ENCODE measurements at regions not wholly inside any gene's neighbourhood (a gene's known extent, or its start where the extent isn't known, plus 50 kb on each side); places are given as distances from the start of the nearest gene placed in this dataset.

GRCh38 chr5:162762119-162762518 is 675.3 kb upstream of the CCNG1 start:
- Histone ChIP-seq H3K4me1 (ENCODE audit: control insufficient read depth in 2 of 2, insufficient read depth in 2 of 2, low read length in 2 of 2) (no peaks in the 10 kb centered on the region), H3K9me3 (ENCODE audit: control extremely low read depth in 1 of 3, control insufficient read depth in 2 of 3, insufficient read depth in 1 of 3, low read length in 2 of 3) (peaks cover 0 to 4% (median 2%) of the 10 kb centered on the region in 3 donors), H3K27ac (ENCODE audit: low read length in 2 of 2) (no peak overlapping the region), H4K20me1 (ENCODE audit: control insufficient read depth, insufficient read depth, low read length, poor library complexity, severe bottlenecking) (no peaks in the 10 kb centered on the region), H2AFZ (ENCODE audit: insufficient read depth, low read depth, low read length, poor library complexity, severe bottlenecking) (no peak overlapping the region), H3K9ac (ENCODE audit: low read length) (no peak overlapping the region), H3K4me2 (replicated peaks; ENCODE audit: low read depth, low read length, poor library complexity, severe bottlenecking) (no peak overlapping the region), H3K27me3 (replicated peaks in 1 of 4; ENCODE audit: control extremely low read depth in 1 of 4, control insufficient read depth in 3 of 4, insufficient read depth in 4 of 4, low read length in 3 of 4) (no peaks in the 10 kb centered on the region), H3K36me3 (replicated peaks in 1 of 2; ENCODE audit: control extremely low read depth in 1 of 2, control insufficient read depth in 1 of 2, extremely low read depth in 1 of 2, insufficient read depth in 2 of 2, low read length in 1 of 2) (no peaks in the 10 kb centered on the region), H3K4me3 (ENCODE audit: control extremely low read depth in 1 of 5, extremely low read depth in 1 of 5, insufficient read depth in 1 of 5, low read depth in 2 of 5, low read length in 4 of 5) (no peak overlapping the region), H3K79me2 (ENCODE audit: control insufficient read depth, insufficient read depth, low read length) (no peaks in the 10 kb centered on the region)
- CTCF ChIA-PET, result no interaction called here
- H3K4me1 Mint-ChIP-seq, result no peaks in the 10 kb centered on the region
- 87% methylated on average over 3 of the region's 5 CpGs for WGBS (ENCODE audit: insufficient coverage)
- DNase-seq, result no peak
- intact Hi-C loops (cut with micrococcal nuclease), result no loop called here
- H3K27me3 Mint-ChIP-seq, result no peaks in the 10 kb centered on the region
- TF ChIP-seq EZH2 (IDR thresholded peaks at IDR 0.05; ENCODE audit: borderline replicate concordance, insufficient read depth, low read depth, low read length, poor library complexity, severe bottlenecking), result no peak
- no peak for TF ChIP-seq CTCF (IDR thresholded peaks at IDR 0.05)
- POLR2A ChIA-PET, result no interaction called here
- ATAC-seq (ENCODE audit: low read depth), result no peak
- no peak overlapping the region for H3K4me3 Mint-ChIP-seq
- no peak overlapping the region for H3K27ac Mint-ChIP-seq
- no peaks in the 10 kb centered on the region for H3K9me3 Mint-ChIP-seq (ENCODE audit: insufficient read depth)

- no peaks in the 10 kb centered on the region for H3K79me2 ChIP-seq (ENCODE audit: control insufficient read depth, insufficient read depth, low read length)
- Mint-ChIP-seq H3K27me3 (no peaks in the 10 kb centered on the region), H3K4me1 (no peaks in the 10 kb centered on the region), H3K27ac (no peak overlapping the region), H3K4me3 (no peak overlapping the region), H3K9me3 (ENCODE audit: insufficient read depth) (peaks cover 3% of the 10 kb centered on the region)
- no peaks in the 10 kb centered on the region for H4K20me1 ChIP-seq (ENCODE audit: control insufficient read depth, insufficient read depth, low read length, poor library complexity, severe bottlenecking)
- ATAC-seq (ENCODE audit: low read depth) (no peak), DNase-seq (no peak)
- no peak for TF ChIP-seq EZH2 (IDR thresholded peaks at IDR 0.05; ENCODE audit: borderline replicate concordance, insufficient read depth, low read depth, low read length, poor library complexity, severe bottlenecking)
- TF ChIP-seq CTCF (IDR thresholded peaks at IDR 0.05), result no peak
- no peaks in the 10 kb centered on the region for H3K4me1 ChIP-seq (ENCODE audit: control insufficient read depth in 2 of 2, insufficient read depth in 2 of 2, low read length in 2 of 2)
- no peak overlapping the region for H3K9ac ChIP-seq (ENCODE audit: low read length)
- WGBS (ENCODE audit: insufficient coverage), result no CpG with 5 or more reads among the region's 4 CpGs
- CTCF ChIA-PET, result no interaction called here
- intact Hi-C loops (cut with micrococcal nuclease), result no loop called here
- peaks cover 0 to 4% (median 3%) of the 10 kb centered on the region in 3 donors for H3K9me3 ChIP-seq (ENCODE audit: control extremely low read depth in 1 of 3, control insufficient read depth in 2 of 3, insufficient read depth in 1 of 3, low read length in 2 of 3)
- H3K27ac ChIP-seq (ENCODE audit: low read length in 2 of 2), result no peak overlapping the region
- H3K27me3 ChIP-seq (replicated peaks in 1 of 4; ENCODE audit: control extremely low read depth in 1 of 4, control insufficient read depth in 3 of 4, insufficient read depth in 4 of 4, low read length in 3 of 4), result no peaks in the 10 kb centered on the region
- no peak overlapping the region for H2AFZ ChIP-seq (ENCODE audit: insufficient read depth, low read depth, low read length, poor library complexity, severe bottlenecking)
- POLR2A ChIA-PET, result no interaction called here
- H3K4me3 ChIP-seq (ENCODE audit: control extremely low read depth in 1 of 5, extremely low read depth in 1 of 5, insufficient read depth in 1 of 5, low read depth in 2 of 5, low read length in 4 of 5), result no peak overlapping the region
- no peak overlapping the region for H3K4me2 ChIP-seq (replicated peaks; ENCODE audit: low read depth, low read length, poor library complexity, severe bottlenecking)
- no peaks in the 10 kb centered on the region for H3K36me3 ChIP-seq (replicated peaks in 1 of 2; ENCODE audit: control extremely low read depth in 1 of 2, control insufficient read depth in 1 of 2, extremely low read depth in 1 of 2, insufficient read depth in 2 of 2, low read length in 1 of 2)
These were observed 668.4 kb upstream of the CCNG1 start for GRCh38 chr5:162769019-162769418.

Measured in B cell (primary cell).